B cell (primary cell): ENCODE measurements at regions not wholly inside any gene's neighbourhood (a gene's known extent, or its start where the extent isn't known, plus 50 kb on each side); places are given as distances from the start of the nearest gene placed in this dataset.

Source experiments
- ATAC-seq: fragments of 200-7000 bp; cut with Tn5 transposase; one replicate; pipeline ENCODE4 v1.10.0; 2021; ENCODE audit warnings: low read depth, mild to moderate bottlenecking, moderate number of reproducible peaks, moderate library complexity
- CTCF ChIA-PET: fragments of 350-600 bp; sonication (Branson Sonifier 250); formaldehyde crosslinking; loops from one replicate; lab custom pipeline; 2021; ENCODE audit warnings: antibody characterized with exemption, inconsistent platforms; lab: Charles Lee
- POLR2A ChIA-PET: fragments of 350-600 bp; sonication (Branson Sonifier 250); formaldehyde crosslinking; loops from one replicate; lab custom pipeline; 2021; ENCODE audit warnings: antibody characterized with exemption; lab: Charles Lee
- DNase-seq: peaks from one replicate; pipeline ENCODE4 v3.0.0; 2013
- H2AFZ ChIP-seq: 2 replicates; pipeline ENCODE4 v1.6.1; 2012; ENCODE audit warnings: mild to moderate bottlenecking, low read depth, low read length; ENCODE audit not compliant: insufficient read depth, poor library complexity, severe bottlenecking
- H3K27ac ChIP-seq, 2 donors: 1 replicate in 1 of 2; 2 replicates in 1 of 2; pipeline ENCODE4 v1.5.1; 2012 to 2013; ENCODE audit warnings: low read length in 2 of 2, mild to moderate bottlenecking in 2 of 2, moderate library complexity in 1 of 2
- H3K27me3 ChIP-seq, 4 experiments: fragments of 200-600 bp in 1 of 4; sonication (generic) in 1 of 4; replicated peaks in 1 of 4; 1 replicate in 2 of 4; 2 replicates in 2 of 4; pipeline versions ENCODE4 v1.6.1 to v1.7.0; 2013 to 2016; ENCODE audit warnings: low read length in 3 of 4, mild to moderate bottlenecking in 2 of 4, mixed read lengths in 1 of 4, moderate library complexity in 1 of 4; ENCODE audit not compliant: insufficient read depth in 4 of 4, control insufficient read depth in 3 of 4; ENCODE audit errors: control extremely low read depth in 1 of 4
- H3K36me3 ChIP-seq, 2 experiments: replicated peaks in 1 of 2; 1 replicate in 1 of 2; 2 replicates in 1 of 2; pipeline versions ENCODE4 v1.6.1 to v1.7.1; 2013; ENCODE audit warnings: low read length in 1 of 2; ENCODE audit not compliant: insufficient read depth in 2 of 2, control insufficient read depth in 1 of 2; ENCODE audit errors: control extremely low read depth in 1 of 2, extremely low read depth in 1 of 2
- H3K4me1 ChIP-seq, 2 donors: fragments of 200-600 bp in 1 of 2; sonication (generic) in 1 of 2; 1 replicate in 1 of 2; 2 replicates in 1 of 2; pipeline versions ENCODE4 v1.5.1 to v1.6.1; 2013 to 2017; ENCODE audit warnings: low read length in 2 of 2; ENCODE audit not compliant: control insufficient read depth in 2 of 2, insufficient read depth in 2 of 2
- H3K4me2 ChIP-seq: replicated peaks from 2 replicates; pipeline ENCODE3; 2012; ENCODE audit warnings: mild to moderate bottlenecking, low read depth, low read length; ENCODE audit not compliant: poor library complexity, severe bottlenecking
- H3K4me3 ChIP-seq, 5 experiments: fragments of 200-600 bp in 1 of 5; sonication (generic) in 1 of 5; 1 replicate in 3 of 5; 2 replicates in 2 of 5; pipeline versions ENCODE4 v1.5.1 to v1.7.0; 2011 to 2016; ENCODE audit warnings: low read length in 4 of 5, mild to moderate bottlenecking in 4 of 5, low read depth in 2 of 5, control low read depth in 1 of 5, moderate library complexity in 1 of 5; ENCODE audit not compliant: insufficient read depth in 1 of 5; ENCODE audit errors: control extremely low read depth in 1 of 5, extremely low read depth in 1 of 5
- H3K79me2 ChIP-seq: fragments of 200-600 bp; sonication (generic); one replicate; pipeline ENCODE4 v1.6.0; 2016; ENCODE audit warnings: low read length; ENCODE audit not compliant: control insufficient read depth, insufficient read depth
- H3K9ac ChIP-seq: fragments of 200-600 bp; sonication (generic); 2 replicates; pipeline ENCODE4 v1.6.1; 2017; ENCODE audit warnings: mild to moderate bottlenecking, low read length, moderate library complexity
- H3K9me3 ChIP-seq, 3 donors: one replicate each; pipeline versions ENCODE4 v1.6.1 to v1.7.1; 2013; ENCODE audit warnings: low read length in 2 of 3; ENCODE audit not compliant: control insufficient read depth in 2 of 3, insufficient read depth in 1 of 3; ENCODE audit errors: control extremely low read depth in 1 of 3
- H4K20me1 ChIP-seq: 2 replicates; pipeline ENCODE4 v1.6.0; 2012; ENCODE audit warnings: mild to moderate bottlenecking, low read length; ENCODE audit not compliant: insufficient read depth, control insufficient read depth, poor library complexity, severe bottlenecking
- H3K27ac Mint-ChIP-seq: one replicate; pipeline ENCODE4 v1.8.0; 2021; ENCODE audit warnings: mixed read lengths
- H3K27me3 Mint-ChIP-seq: one replicate; pipeline ENCODE4 v1.8.0; 2021; ENCODE audit warnings: mixed read lengths
- H3K4me1 Mint-ChIP-seq: one replicate; pipeline ENCODE4 v1.8.0; 2021; ENCODE audit warnings: mixed read lengths
- H3K4me3 Mint-ChIP-seq: one replicate; pipeline ENCODE4 v1.8.0; 2021; ENCODE audit warnings: mixed read lengths
- H3K9me3 Mint-ChIP-seq: one replicate; pipeline ENCODE4 v1.8.0; 2022; ENCODE audit warnings: mixed read lengths; ENCODE audit not compliant: insufficient read depth
- CTCF ChIP-seq: fragments of 200-600 bp; IDR thresholded peaks from one replicate; pipeline ENCODE4 v1.8.0; 2022; ENCODE audit warnings: antibody characterized with exemption, mild to moderate bottlenecking
- EZH2 ChIP-seq: IDR thresholded peaks from 2 replicates; pipeline ENCODE4 v1.6.1; 2012; ENCODE audit warnings: borderline replicate concordance, low read depth, mild to moderate bottlenecking, moderate library complexity, low read length; ENCODE audit not compliant: insufficient read depth, poor library complexity, severe bottlenecking
- WGBS: methylation state at CpG from one replicate; pipeline ENCODE4 v1.1.5; 2013; ENCODE audit warnings: missing lambda C conversion rate; ENCODE audit not compliant: insufficient coverage; 5-methylcytosine and 5-hydroxymethylcytosine counted together
- intact Hi-C: fragments of 100-400 bp; cut with micrococcal nuclease; formaldehyde crosslinking; loops from one replicate; pipeline ENCODE4 v1.10.0; 2022

GRCh38 chr16:9534759-9535158, 443.3 kb downstream of the HAPSTR1 start:
- no peaks in the 10 kb centered on the region for H3K27me3 ChIP-seq
- WGBS, result 65% methylated on average over 2 of the region's 3 CpGs
- no peaks in the 10 kb centered on the region for H3K79me2 ChIP-seq
- ChIA-PET POLR2A (no interaction called here), CTCF (no interaction called here)
- H3K27me3 Mint-ChIP-seq, result no peaks in the 10 kb centered on the region
- peaks cover 8% of the 10 kb centered on the region for H3K9me3 Mint-ChIP-seq
- no peaks in the 10 kb centered on the region for H4K20me1 ChIP-seq
- no peak overlapping the region for H3K4me3 ChIP-seq
- peaks cover 0 to 6% (median 0%) of the 10 kb centered on the region in 3 donors for H3K9me3 ChIP-seq
- TF ChIP-seq EZH2 (no peak), CTCF (no peak)
- no peak overlapping the region for H3K27ac Mint-ChIP-seq
- no peak overlapping the region for H2AFZ ChIP-seq
- no peak overlapping the region for H3K27ac ChIP-seq
- H3K4me1 ChIP-seq, result no peaks in the 10 kb centered on the region
- no peaks in the 10 kb centered on the region for H3K36me3 ChIP-seq
- ATAC-seq (no peak), DNase-seq (no peak)
- no peak overlapping the region for H3K4me2 ChIP-seq
- no peak overlapping the region for H3K4me3 Mint-ChIP-seq
- H3K4me1 Mint-ChIP-seq, result no peaks in the 10 kb centered on the region
- no peak overlapping the region for H3K9ac ChIP-seq
- intact Hi-C loops, result no loop called here

DNA sequence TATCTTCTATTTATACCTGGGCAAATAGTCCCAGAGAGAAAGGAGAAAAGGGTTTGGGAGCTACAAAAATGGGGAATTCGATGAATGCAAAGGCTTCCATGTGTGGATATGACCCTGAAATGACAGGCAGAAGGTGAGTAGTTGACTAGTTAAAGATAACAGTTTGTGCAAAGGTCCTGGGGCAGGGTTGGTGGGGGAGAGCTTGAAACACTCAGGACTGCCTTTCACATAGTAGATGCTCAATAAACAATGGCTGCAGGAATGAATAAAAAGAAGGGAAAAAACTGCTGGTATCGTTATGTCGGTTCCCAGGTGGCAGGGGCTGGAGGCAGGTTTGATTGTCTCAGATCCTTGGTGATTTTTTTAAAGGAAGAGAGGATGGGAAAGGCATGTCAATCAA, 445.5 kb downstream of the HAPSTR1 start:
- Histone ChIP-seq H3K4me1 (no peaks in the 10 kb centered on the region), H3K9ac (no peak overlapping the region), H3K4me2 (no peak overlapping the region), H3K27me3 (no peaks in the 10 kb centered on the region), H3K9me3 (peaks cover 0 to 6% (median 0%) of the 10 kb centered on the region in 3 donors), H2AFZ (no peak overlapping the region), H3K79me2 (no peaks in the 10 kb centered on the region), H3K36me3 (no peaks in the 10 kb centered on the region), H3K27ac (no peak overlapping the region), H3K4me3 (no peak overlapping the region), H4K20me1 (no peaks in the 10 kb centered on the region)
- Mint-ChIP-seq H3K4me3 (no peak overlapping the region), H3K27ac (no peak overlapping the region), H3K27me3 (no peaks in the 10 kb centered on the region), H3K9me3 (peaks cover 6% of the 10 kb centered on the region), H3K4me1 (no peaks in the 10 kb centered on the region)
- ChIA-PET POLR2A (no interaction called here), CTCF (no interaction called here)
- ATAC-seq (no peak), DNase-seq (no peak)
- TF ChIP-seq EZH2 (no peak), CTCF (no peak)
- WGBS, result 96% methylated on average over 3 of the region's 3 CpGs
- intact Hi-C loops, result no loop called here
